ENCODE measurements at regions not wholly inside any gene's neighbourhood (a gene's known extent, or its start where the extent isn't known, plus 50 kb on each side); places are given as distances from the start of the nearest gene placed in this dataset.

DNA sequence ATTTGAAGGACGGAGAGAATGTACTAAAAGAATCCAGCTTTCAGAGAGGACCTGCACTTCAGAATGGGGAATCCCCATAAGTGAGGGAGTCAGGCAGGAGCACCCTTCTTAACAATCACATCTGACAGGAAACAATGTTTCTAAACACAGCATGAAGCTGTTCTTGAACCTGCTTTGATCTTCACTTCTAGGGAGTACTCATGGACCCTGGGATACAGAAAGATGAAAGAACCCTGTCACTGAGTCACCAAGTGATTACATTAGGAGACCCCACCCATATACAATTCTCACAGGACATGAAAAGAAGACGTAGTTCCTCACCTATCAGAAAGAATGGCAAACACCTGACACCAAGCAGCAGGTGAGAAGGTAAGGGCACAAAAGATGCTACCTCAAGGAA, 296.9 kb upstream of the ZC3H12C start:
- no peak for DNase-seq (ENCODE audit: low read depth)

DNA sequence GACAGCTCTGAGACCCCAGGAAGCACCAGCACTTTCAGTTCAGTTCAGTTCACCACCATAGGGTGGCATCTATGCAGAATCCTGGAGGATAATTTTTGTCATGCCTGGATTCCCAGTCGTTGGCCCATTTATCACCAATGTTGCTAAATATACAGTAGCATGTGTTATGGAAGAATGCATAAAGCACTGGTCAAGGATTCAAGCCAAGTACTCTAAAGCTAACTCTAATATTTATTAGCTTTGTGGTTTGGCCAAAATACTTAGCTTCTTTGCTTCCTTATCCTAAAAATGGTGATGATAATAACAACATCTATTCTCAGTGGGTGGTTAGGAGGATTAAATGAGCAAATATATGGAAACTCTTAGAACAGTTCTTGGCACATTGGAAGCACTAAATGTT, 294.7 kb upstream of the ZC3H12C start:
- DNase-seq (ENCODE audit: low read depth), result no peak

DNA sequence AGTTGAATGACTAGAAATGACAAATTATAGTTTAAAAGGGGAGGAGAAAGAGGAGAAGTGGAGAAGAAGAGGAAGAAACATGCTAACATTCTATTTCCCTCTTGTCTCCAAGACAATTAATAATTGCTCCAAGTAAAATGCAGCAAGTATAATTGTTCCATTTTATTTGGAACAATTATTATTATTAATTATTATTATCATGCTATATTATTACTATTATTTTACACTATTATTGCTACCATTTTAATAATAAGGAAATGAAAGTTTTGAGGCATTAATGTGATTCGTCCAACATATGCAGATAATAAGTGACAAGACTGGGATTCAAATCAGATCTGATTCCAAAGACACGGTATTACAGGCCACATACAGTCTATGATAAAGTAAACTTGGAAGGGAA, 293.6 kb upstream of the ZC3H12C start:
- DNase-seq (ENCODE audit: low read depth), result no peak

DNA sequence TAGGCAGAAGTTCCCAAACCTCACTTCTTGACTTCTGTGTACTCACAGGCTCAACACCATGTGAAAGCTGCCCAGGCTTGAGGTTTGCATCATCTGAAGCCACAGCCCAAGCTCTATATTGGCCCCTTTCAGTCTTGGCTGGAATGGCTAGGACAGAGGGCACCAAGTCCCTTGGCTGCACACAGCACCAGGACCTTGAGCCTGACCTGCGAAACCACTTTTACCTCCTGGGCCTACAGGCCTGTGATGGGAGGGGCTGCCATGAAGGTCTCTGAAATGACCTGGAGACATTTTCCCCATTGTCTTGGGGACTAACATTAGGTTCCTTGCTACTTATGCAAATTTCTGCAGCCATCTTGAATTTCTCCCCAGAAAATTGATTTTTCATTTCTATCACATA, 288.3 kb upstream of the ZC3H12C start:
- no peak for DNase-seq (ENCODE audit: low read depth)

DNA sequence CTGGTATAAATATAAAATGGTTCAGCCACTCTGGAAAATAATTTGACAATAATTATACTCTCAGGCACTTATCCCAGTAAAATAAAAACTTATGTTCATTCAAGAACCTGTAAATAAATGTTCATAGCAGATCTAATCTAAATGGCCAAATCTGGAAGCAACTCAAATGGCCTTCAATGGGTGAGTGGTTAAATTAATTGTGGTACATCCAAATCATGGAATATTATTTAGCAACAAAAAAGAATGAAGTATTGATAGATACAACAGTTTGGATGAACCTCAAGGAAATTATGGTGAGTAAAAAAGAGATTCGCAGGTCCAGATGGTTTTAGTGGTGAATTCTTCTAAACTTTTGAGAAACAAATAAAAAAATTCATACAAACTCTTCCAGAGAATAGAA, 287.0 kb upstream of the ZC3H12C start:
- no peak for DNase-seq (ENCODE audit: low read depth)

DNA sequence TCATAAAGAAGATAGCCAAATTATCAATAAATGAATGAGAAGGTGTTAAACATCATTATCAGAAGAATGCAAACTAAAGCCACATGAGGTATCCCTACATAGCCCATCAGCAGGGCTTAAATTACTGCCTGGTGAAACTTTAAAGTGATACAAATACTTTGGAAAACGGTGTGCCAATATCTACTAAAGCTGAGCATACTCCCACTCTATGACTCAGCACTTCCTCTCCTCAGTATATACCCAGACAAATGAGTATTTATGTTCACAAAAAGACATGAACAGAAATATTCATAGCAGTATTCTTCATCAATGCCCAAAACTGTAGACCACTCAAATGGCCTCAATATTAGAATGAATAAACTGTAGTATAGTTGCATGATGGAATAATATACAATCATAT, 284.6 kb upstream of the ZC3H12C start:
- DNase-seq (ENCODE audit: low read depth), result peak; percentile 21

DNA sequence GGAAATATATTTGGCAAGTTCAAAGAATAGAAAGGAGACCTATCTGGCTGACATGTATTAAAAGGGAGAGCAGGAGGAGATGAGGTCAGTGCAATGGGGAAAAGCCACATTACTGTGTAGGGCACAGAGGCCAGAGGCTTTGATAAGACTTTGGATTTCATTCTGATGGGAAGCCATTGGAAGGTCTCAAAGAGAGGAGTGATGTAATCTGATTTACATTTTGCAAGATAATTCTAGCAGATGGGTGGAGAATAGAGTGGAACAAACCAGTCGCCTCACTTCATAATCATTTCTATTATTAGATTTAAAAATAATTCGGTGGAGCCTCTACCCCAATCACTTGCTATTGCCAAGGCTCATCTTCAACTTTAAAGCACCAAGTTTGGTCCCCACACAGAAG, 278.4 kb upstream of the ZC3H12C start:
- DNase-seq (ENCODE audit: low read depth), result no peak

DNA sequence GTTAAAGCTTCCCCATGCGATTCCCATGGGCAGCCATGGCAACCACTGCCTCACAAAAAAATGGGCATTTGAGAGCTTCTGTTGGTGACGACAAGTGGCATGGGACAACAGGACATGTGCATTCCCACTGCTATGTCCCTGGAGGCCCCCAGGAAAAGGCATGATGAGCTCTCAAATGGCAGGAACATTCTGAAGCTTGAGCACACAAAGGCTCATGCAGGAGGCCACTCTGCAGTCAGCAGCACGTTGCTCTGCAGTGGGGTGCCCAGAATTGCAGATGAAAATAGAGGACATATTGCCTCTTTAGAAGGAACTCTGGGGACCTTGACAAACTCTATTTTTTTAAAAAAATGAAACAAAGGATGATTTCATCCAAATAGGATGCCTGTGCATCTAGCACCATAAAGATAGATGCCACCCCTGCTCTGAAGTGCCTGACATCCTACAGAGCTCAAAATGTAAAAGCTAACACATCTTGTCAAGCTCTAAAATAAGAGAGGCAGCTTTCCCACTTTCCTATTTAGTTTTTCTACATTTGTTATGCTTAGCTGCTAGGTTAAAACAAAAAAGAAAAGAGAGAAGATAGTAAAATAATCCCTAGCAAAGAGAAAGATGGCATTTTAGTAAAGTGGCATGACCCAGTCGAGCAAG, 277.6 kb upstream of the ZC3H12C start:
- no peak for DNase-seq (ENCODE audit: low read depth)

DNA sequence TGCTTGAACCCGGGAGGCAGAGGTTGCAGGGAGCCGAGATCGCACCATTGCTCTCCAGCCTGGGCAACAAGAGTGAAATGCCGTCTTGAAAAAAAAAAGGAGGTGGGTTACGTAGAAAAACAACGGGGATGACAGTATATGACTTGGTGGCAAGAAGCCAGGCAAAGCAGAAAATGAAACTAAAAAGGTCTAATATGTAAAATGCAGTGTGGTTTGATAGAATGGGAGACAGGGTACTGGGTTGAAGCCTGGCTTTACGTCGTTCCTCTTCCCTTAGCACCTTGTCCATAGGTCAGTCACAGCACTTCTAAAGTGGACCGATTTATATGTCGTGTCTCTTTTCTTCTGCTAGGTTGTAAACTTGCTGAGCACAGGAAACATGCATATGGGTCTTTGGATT, 274.9 kb upstream of the ZC3H12C start:
- no peak for DNase-seq (ENCODE audit: low read depth)

DNA sequence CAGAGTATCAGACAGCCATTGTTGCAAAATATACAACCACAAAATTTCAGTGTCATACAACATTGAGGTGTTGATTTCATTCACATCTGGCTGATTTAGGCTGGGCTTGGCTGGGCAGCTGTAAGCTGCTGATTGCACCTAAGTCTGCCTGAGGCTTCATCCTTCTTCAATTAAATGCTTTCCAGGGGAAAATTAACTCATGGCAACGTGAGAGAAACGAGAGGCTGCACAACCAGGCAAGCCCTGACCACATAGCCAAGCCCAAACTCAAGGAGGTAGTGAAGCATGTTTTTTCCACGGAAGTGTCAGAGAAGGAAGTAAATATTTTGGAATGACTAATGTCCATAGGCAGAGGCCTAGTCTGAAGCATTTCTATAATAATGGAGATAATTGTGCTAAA, 273.8 kb upstream of the ZC3H12C start:
- peak; percentile 8 for DNase-seq (ENCODE audit: low read depth)

DNA sequence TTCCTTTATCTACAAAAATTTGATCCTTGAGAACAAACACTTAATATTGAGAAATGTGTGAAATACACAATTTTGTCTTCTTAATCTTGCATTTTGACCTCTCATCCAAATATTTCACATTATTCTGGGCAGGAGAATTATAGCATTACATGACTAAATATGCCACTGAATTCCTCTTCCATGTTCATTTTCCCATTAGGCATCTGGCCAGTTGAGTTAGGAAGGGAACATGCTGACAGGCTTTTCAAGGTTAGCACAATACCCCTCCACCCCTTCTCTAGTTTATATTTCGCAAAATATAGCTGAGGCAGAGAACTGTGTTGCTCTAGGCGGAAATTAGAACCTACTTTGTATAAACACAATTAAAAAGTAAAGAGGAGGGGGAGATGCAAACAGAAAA, 271.7 kb upstream of the ZC3H12C start:
- DNase-seq (ENCODE audit: low read depth), result no peak

DNA sequence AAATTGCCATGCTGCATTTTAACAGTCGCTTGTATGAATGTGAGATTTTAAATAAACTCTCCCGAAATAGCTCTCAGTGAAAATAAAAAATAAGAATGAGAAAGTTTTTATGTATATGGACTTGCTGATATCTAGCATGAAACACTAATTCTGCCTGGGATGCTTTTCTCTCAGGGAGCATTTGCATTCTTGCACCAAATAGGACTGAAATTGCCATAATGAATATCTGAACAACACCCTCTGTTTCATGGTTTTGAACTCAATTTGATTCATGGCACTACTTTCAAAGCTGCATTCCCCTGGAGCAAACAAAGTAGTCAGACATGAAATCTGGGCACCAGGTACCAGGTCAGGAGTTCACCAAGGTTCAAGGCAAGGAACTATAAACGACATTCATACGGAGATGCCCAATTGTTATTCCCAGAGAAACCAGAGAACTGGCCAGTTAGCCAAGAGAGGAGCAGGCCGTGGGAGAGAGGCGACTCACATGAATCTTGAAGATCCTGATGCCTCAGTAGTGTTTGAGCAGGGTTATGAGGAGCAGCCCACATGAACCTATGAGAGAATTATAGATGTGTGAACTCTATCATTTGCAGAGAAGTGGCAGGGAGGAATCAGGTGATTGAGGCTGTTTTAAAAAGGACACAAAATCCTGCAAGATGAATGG, 270.6 kb upstream of the ZC3H12C start:
- DNase-seq (ENCODE audit: low read depth), result no peak

DNA sequence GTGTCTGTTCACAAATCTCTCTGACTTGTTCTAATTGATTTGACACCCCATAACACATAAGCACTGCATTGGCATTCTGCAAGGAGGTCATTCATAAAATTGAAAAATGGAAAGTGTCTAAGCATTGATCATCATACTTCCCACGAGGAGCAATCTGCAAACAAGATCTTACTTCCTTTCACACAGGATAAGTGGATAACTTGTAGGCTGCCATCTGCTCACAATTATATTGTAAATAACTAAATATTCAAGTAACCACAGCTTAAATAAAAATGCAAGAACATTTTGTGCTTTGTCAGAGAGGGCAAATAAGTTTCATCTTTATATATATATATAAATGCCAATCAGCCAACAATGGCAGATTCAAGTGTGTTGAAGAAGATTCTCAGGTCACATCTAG, 264.8 kb upstream of the ZC3H12C start:
- DNase-seq (ENCODE audit: low read depth), result no peak

DNA sequence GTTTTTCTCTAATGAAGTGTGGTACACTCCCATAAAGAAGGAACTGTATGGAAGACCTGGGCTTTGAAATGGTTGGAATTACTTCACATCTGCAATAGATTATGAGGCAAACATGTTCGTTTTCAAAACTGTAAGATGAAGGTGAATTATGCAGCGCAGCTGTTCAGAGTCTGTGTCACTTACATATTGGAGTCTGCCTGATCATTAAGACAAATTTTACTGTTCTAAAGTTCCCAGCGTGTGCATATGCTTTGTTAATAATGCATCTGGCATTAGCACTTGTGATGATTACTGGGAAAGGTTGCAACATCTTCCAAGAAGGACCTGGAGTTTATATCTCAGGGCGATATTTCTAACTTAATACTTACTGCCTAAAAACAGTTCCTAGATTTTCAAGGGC, 255.2 kb upstream of the ZC3H12C start:
- DNase-seq (ENCODE audit: low read depth), result peak; percentile 1

DNA sequence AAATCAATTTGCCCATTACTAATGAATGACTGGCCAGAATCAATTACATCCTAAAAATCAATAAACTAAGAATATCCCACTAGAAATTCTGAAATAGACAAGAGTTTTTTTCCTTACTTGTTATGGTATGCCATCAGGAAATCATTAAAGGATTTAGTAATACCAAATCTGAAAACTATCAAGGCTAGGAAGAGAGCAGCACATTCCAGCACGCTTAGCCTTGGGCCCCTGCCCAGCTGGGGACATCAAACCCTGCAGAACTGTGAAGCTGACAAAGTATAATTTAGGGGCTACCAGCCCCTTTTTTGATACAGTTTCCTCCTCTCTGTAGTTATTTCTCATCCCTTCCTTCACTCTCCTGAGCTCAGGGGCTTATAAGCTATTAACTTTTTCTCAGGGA, 247.8 kb upstream of the ZC3H12C start:
- DNase-seq (ENCODE audit: low read depth), result no peak

DNA sequence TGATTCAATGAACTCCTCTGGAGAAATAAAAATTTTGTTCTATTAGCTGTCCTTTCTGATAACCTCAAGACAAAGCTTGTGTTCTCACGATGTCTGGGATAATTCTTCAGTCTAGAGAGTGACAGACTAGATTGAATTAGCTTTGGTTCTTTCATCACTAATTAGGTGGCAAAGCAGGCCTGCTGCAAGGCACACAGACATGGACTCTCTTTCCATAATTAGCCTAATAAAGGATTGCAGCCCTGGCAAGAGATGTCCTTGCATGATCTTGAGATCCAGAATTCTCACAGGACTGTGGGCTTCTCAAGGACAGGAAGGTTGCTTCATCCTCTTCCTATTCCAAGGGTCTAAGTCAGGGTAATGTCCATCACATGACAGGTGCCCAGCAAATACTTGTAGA, 245.6 kb upstream of the ZC3H12C start:
- DNase-seq (ENCODE audit: low read depth), result no peak

DNA sequence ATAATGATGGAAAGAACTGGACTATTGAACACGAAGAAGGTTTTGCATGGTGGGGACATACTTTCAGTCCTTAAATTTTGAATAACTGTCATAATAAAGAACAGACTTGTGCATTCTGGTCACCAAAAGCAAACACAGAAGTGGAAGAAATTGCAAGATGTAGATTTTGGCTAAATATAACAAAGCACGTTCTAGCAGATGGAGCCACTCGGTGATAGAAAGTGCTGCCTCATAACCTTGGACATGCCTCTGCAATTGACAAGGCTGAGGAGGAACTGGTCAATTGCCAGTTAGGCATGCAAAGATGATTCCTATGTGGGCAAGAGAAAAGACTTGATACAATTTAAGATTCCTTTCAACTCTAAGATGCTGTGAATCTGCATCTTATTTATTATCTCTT, 244.1 kb upstream of the ZC3H12C start:
- no peak for DNase-seq (ENCODE audit: low read depth)

DNA sequence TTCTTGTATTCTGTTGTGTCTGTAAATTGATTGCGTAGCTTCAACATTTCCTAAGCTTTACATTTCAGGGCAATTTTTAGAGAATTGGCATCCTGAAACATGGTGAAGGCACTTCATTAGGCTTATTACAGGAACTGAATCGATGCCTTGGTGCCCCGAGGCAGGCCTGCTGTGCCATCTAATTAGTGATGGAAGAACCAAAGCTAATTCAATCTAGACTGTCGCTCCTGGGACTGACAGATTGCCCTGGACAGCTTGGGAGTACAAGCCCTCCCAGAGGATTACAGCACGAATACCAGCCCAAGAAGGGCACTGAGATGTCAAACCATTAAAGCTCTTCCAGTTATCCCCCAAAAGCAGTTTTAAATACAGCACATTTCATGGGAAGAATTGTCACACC, 243.2 kb upstream of the ZC3H12C start:
- DNase-seq (ENCODE audit: low read depth), result no peak

DNA sequence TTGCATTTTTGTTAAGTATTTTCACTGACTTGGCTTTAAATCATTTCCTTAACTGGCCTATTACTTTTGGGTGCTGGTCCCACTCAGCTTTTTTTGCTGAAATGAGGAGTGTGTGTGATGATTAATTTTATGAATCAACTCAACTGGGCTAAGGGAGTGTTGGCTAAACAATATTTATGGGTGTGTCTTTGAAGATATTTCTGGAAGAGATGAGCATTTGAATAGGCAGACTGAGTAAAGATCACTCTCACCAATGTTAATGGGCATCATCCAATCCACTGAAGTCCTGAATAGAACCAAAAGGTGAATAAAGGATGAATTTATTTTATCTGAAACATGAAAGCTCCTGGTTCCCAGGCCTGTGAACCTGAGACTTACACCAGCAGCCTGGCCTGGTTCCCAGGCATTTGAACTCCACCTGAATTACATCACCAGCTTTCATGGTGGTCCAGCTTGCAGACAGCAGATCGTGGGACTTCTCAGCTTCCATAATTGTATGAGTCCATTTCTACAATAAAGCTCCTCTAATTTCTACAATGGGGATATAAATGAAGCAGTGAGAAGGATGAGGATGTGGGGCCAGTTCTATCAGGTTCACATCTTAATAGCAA, 241.3 kb upstream of the ZC3H12C start:
- peak; percentile 10 for DNase-seq (ENCODE audit: low read depth)

DNA sequence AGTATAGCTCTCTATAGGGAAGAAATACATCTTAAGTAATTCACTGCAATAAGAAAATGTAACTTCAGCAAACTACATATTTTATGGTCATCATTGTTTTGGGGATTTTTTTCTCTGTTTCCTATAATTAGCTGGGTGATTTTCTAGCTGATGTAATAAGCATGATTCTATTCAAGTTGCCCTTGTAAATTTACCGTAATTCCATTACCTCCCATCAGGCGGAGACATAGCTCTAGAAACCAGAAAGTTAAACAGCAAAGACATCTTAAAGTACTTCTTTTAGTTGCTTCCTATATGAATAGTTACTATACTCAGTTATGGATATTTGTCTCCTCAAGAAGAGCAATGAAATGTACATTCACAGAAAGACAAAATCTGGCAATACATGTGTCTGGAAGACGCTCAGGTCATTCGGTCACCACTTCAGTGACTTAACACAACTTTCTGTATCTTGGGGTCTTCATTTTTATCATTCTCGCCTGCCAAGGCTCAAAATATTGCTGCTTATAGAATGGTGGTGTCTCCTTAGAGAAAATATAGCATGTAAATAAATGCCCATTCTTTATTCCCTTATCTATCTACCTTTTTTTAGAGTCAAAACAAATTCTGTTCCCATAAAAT, 239.9 kb upstream of the ZC3H12C start:
- peak; percentile 70 for DNase-seq (ENCODE audit: low read depth)

DNA sequence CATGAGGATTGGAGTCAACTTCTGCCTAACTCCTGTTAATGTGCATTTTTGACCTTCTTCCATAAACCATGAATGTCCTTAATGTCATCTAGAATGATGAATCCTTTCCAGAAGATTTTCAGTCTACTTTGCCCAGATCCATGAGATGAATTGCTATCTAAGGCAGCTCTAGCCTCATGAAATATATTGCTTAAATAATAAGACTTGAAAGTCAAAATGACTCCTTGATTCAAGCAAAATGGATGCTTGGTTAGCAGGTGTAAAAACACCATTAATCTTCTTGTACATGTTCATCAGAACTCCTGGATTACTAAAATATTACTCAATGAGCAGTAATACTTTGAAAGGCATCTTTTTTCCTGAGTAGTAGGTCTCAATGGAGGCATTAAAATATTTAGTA, 238.5 kb upstream of the ZC3H12C start:
- DNase-seq (ENCODE audit: low read depth), result no peak

DNA sequence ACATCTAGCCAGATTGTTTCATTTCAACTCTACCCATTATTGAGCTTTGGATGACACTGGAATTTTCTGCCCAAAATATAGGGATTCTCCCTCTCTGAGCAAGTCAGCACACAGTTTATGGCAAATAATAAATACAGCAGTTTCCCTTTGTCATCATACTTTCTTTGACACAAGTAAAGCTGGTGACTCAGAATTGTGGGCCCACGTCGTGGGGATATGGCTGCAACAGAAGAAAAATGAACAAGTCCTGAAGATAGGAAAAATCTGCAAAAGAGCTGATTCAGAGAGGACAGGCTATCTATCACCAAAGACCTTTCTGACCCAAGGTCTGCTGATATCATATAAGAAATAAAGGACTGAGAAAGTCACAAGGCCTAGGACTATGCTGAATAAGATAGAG, 236.3 kb upstream of the ZC3H12C start:
- peak; percentile 3 for DNase-seq (ENCODE audit: low read depth)

DNA sequence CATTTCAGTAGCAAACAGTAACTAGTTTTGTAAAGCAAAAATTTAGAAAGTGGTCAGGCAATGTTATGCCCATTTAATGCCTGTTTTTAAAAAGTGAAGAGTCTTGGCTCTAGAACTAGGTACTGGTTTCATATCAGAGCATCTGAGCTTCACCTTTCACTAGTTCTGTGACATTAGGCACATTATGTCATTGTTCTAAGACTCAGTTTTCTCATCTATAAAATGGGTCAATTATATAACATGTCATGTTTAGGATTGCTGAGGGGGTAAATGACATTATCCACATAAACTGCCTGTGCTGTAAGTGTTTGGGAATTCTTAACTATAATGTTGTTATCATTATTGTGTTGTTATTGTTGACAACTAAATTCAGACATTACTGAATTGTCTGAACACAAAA, 235.6 kb upstream of the ZC3H12C start:
- DNase-seq (ENCODE audit: low read depth), result no peak

All from LHCN-M2 (cell line).